SK-N-MC (cell line): ENCODE measurements at regions not wholly inside any gene's neighbourhood (a gene's known extent, or its start where the extent isn't known, plus 50 kb on each side); places are given as distances from the start of the nearest gene placed in this dataset.

Experiments
- EZH2 ChIP-seq: fragments of 200-600 bp; sonication (generic); IDR thresholded peaks from one replicate; pipeline ENCODE4 v1.6.1; 2017; ENCODE audit warnings: antibody characterized with exemption
- FOXP2 ChIP-seq: optimal IDR thresholded peaks from 2 replicates; pipeline ENCODE3; 2011; ENCODE audit warnings: mild to moderate bottlenecking, moderate library complexity; ENCODE audit not compliant: insufficient read depth; ENCODE audit errors: extremely low read length, control extremely low read depth
- POLR2AphosphoS5 ChIP-seq: IDR thresholded peaks from 2 replicates; pipeline ENCODE4 v1.6.1; 2012; ENCODE audit warnings: mild to moderate bottlenecking, low read depth, low read length, borderline replicate concordance

DNA sequence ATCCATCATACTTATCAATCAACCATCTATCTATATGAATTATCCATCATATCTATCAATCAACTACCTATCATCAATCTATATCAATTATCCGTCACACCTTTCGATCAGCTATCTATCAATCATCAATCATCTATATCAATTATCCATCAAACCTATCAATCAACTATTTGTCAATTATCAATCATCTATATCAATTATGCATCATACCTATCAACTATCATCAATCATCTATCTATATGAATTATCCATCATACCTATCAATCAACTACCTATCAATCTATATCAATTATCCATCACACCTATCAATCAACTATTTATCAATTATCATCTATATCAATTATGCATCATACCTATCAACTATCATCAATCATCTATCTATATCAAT lies 70.6 kb upstream of the PPP2R3B start:
- TF ChIP-seq EZH2 (no peak), POLR2AphosphoS5 (no peak), FOXP2 (no peak)
